Neural cell (in vitro differentiated cells): ENCODE measurements at regions not wholly inside any gene's neighbourhood (a gene's known extent, or its start where the extent isn't known, plus 50 kb on each side); places are given as distances from the start of the nearest gene placed in this dataset.

Experiments used
- POLR2AphosphoS5 ChIP-seq: IDR thresholded peaks from 2 replicates; pipeline ENCODE4 v1.6.1; 2012
- TF ChIP-seq, protein P1 (sequence below): fragments of 450-650 bp; IDR thresholded peaks from 2 replicates; pipeline ENCODE4 v1.5.1; 2014; ENCODE audit warnings: antibody characterized with exemption, mild to moderate bottlenecking, moderate library complexity; ENCODE audit not compliant: poor library complexity, severe bottlenecking

DNA sequence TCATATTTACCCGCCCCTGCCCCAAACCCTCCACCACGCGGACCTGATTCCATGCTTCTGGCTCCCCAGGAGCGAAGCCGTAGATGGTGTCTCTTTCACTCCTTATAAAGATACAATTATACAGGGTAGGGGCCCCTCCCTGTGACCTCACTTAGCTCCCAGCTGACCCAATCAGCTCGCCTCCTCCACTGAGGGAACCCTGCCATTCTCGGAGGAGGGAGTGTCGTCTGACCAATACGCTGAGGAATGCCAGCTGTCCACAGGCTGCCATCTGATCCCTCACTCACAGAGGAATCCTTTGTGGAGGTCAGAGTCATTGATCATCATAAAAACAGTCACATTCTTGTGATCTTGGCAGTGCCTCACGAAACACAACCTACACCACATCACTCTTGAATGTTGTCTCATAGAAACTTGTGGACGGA lies 67.5 kb upstream of the INSIG1 start:
- TF ChIP-seq, protein P1, sequence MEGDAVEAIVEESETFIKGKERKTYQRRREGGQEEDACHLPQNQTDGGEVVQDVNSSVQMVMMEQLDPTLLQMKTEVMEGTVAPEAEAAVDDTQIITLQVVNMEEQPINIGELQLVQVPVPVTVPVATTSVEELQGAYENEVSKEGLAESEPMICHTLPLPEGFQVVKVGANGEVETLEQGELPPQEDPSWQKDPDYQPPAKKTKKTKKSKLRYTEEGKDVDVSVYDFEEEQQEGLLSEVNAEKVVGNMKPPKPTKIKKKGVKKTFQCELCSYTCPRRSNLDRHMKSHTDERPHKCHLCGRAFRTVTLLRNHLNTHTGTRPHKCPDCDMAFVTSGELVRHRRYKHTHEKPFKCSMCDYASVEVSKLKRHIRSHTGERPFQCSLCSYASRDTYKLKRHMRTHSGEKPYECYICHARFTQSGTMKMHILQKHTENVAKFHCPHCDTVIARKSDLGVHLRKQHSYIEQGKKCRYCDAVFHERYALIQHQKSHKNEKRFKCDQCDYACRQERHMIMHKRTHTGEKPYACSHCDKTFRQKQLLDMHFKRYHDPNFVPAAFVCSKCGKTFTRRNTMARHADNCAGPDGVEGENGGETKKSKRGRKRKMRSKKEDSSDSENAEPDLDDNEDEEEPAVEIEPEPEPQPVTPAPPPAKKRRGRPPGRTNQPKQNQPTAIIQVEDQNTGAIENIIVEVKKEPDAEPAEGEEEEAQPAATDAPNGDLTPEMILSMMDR: no peak
- no peak for TF ChIP-seq POLR2AphosphoS5
